ENCODE measurements at regions not wholly inside any gene's neighbourhood (a gene's known extent, or its start where the extent isn't known, plus 50 kb on each side); places are given as distances from the start of the nearest gene placed in this dataset.
"Not testable (repeated sequence)": the region's sequence is repeated elsewhere in the genome, so short reads cannot be mapped to it uniquely, and the experiment has no call there.

DNA sequence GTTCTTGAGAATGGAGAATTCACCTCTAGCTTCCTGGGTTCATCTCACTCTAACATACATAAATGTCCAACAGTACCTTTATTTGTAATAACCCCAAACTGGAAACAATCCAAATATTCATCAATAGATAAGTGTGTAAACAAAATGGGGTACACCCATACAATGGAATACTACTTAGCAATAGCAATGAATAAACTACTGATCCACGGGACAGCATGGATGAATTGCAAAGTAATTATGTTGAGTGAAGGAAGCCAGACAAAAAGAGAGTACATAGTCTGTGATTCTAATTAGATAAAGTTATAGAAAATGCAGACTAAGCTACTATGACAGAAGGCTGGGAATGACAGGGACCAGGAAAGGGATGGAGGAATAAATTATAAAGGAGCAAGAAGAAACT lies 391.3 kb downstream of the CCSER2 start:
- H3K27ac ChIP-seq, result no peak overlapping the region
- TF ChIP-seq ZFX (IDR thresholded peaks at IDR 0.05; ENCODE audit: borderline replicate concordance), result no peak
- TF ChIP-seq, protein P1, sequence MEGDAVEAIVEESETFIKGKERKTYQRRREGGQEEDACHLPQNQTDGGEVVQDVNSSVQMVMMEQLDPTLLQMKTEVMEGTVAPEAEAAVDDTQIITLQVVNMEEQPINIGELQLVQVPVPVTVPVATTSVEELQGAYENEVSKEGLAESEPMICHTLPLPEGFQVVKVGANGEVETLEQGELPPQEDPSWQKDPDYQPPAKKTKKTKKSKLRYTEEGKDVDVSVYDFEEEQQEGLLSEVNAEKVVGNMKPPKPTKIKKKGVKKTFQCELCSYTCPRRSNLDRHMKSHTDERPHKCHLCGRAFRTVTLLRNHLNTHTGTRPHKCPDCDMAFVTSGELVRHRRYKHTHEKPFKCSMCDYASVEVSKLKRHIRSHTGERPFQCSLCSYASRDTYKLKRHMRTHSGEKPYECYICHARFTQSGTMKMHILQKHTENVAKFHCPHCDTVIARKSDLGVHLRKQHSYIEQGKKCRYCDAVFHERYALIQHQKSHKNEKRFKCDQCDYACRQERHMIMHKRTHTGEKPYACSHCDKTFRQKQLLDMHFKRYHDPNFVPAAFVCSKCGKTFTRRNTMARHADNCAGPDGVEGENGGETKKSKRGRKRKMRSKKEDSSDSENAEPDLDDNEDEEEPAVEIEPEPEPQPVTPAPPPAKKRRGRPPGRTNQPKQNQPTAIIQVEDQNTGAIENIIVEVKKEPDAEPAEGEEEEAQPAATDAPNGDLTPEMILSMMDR (IDR thresholded peaks at IDR 0.05), result no peak

GRCh38 chr10:84727398-84727797 lies 399.0 kb downstream of the CCSER2 start:
- H3K27ac ChIP-seq, result no peak overlapping the region
- TF ChIP-seq ZFX (IDR thresholded peaks at IDR 0.05; ENCODE audit: borderline replicate concordance), result no peak
- TF ChIP-seq, protein P1 (IDR thresholded peaks at IDR 0.05), result no peak

GRCh38 chr10:84739126-84739525 lies 410.7 kb downstream of the CCSER2 start:
- not testable (repeated sequence) for H3K27ac ChIP-seq

- no peak for TF ChIP-seq ZFX (IDR thresholded peaks at IDR 0.05; ENCODE audit: borderline replicate concordance)
- TF ChIP-seq, protein P1 (IDR thresholded peaks at IDR 0.05), result no peak
- no peak overlapping the region for H3K27ac ChIP-seq
Observed at GRCh38 chr10:84739641-84740040, 411.3 kb downstream of the CCSER2 start.

DNA sequence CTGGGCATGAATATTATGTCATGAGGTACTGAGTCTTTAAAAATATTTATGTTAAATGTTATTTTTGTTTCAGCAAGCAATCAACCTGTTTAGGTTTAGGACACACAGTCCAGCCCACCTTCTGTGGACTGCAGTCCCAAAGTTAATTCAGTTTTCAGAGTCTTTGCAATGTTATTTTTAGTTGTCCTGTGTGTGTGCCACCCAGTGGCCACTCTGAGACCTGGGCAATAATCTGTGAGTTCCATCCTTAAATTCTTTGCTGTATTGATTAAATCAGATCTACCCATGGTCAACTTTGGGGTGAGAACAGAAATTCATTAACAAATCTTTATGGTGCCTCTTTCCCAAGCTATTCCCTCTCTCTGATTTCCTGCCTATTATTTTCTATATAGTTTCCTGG lies 415.1 kb downstream of the CCSER2 start:
- TF ChIP-seq, protein P1 (IDR thresholded peaks at IDR 0.05), result peak; percentile 71
- no peak for TF ChIP-seq ZFX (IDR thresholded peaks at IDR 0.05; ENCODE audit: borderline replicate concordance)
- H3K27ac ChIP-seq, result no peak overlapping the region

DNA sequence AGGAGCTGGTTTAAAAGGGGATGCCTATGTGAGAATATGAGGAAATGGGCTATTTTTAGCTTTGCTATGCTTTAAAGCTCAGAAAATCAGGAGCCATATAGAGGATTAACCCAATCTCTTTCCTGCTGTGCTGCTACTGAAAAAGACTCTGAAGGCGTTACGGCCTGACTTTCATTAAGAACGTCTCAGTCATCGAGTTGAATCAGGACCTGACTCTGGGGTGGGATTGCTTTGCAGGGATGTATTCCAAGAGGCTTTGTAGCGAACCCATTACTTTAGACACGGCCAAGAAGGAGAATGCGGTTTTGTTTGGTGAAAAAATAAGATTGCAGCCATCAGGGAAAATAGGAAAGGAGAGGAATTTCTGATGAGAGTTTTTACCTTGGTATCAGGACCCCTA lies 426.9 kb downstream of the CCSER2 start:
- TF ChIP-seq ZFX (IDR thresholded peaks at IDR 0.05; ENCODE audit: borderline replicate concordance), result no peak
- TF ChIP-seq, protein P1 (IDR thresholded peaks at IDR 0.05), result no peak
- no peak overlapping the region for H3K27ac ChIP-seq

GRCh38 chr10:84756653-84757052 lies 428.3 kb downstream of the CCSER2 start:
- not testable (repeated sequence) for H3K27ac ChIP-seq

DNA sequence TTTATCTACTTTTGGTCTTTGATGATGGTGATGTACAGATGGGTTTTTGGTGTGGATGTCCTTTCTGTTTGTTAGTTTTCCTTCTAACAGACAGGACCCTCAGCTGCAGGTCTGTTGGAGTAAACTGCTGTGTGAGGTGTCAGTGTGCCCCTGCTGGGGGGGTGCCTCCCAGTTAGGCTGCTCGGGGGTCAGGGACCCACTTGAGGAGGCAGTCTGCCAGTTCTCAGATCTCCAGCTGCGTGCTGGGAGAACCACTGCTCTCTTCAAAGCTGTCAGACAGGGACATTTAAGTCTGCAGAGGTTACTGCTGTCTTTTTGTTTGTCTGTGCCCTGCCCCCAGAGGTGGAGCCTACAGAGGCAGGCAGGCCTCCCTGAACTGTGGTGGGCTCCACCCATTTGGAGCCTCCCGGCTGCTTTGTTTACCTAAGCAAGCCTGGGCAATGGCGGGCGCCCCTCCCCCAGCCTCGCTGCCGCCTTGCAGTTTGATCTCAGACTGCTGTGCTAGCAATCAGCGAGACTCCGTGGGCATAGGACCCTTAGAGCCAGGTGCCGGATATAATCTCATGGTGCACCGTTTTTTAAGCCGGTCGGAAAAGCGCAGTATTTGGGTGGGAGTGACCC lies 433.7 kb downstream of the CCSER2 start:
- H3K27ac ChIP-seq, result not testable (repeated sequence)

GRCh38 chr10:84762754-84763394 lies 434.5 kb downstream of the CCSER2 start:
- TF ChIP-seq ZFX (IDR thresholded peaks at IDR 0.05; ENCODE audit: borderline replicate concordance), result no peak
- TF ChIP-seq, protein P1 (IDR thresholded peaks at IDR 0.05), result no peak
- H3K27ac ChIP-seq, result no peak overlapping the region

Measured in 22Rv1 (cell line).